ENCODE measurements at regions not wholly inside any gene's neighbourhood (a gene's known extent, or its start where the extent isn't known, plus 50 kb on each side); places are given as distances from the start of the nearest gene placed in this dataset.
"Not testable (repeated sequence)": the region's sequence is repeated elsewhere in the genome, so short reads cannot be mapped to it uniquely, and the experiment has no call there.

DNA sequence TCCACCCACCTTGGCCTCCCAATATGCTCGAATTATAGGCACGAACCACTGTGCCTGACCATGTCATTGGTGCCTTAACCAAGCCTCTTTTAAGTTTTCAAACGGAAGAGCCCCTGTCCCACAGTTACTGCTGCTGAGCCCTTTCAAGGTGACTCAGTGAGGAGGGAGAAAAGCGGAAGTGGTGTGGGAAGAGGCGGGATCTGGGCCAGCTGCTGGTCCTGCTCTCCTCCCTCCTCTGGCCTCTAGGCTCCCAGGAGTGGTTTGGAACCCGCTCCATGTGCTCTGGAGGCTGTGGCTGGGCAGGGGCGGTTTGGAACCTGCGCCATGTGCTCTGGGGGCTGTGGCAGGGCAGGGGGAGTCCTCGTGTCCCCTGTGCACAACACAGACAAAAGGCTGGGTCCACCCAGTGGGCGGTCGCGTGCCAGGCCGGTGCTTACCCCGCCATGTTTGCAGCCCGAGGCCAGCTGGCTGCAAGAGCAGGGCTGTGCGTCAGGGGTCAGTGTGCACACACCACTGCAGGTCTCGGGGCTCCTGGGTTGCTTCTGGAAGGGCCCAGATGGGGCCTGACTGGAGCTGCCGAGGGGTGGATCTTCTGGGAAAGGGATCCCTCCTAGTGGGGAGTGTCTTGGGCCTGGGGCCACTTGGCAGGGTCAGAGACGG, 113.4 kb upstream of the ALDH3B2 start:
- H3K9me3 Mint-ChIP-seq (ENCODE audit: insufficient read depth); H2AFZ ChIP-seq (ENCODE audit: insufficient read depth, low read depth, low read length, poor library complexity, severe bottlenecking); H3K4me2 ChIP-seq (replicated peaks; ENCODE audit: low read depth, low read length, poor library complexity, severe bottlenecking); POLR2A ChIA-PET; H3K36me3 ChIP-seq (replicated peaks in 1 of 2; ENCODE audit: control extremely low read depth in 1 of 2, control insufficient read depth in 1 of 2, extremely low read depth in 1 of 2, insufficient read depth in 2 of 2, low read length in 1 of 2); H3K79me2 ChIP-seq (ENCODE audit: control insufficient read depth, insufficient read depth, low read length); H4K20me1 ChIP-seq (ENCODE audit: control insufficient read depth, insufficient read depth, low read length, poor library complexity, severe bottlenecking); ATAC-seq (ENCODE audit: low read depth); H3K27ac ChIP-seq (ENCODE audit: low read length in 2 of 2); H3K9ac ChIP-seq (ENCODE audit: low read length); intact Hi-C loops (cut with micrococcal nuclease); H3K27me3 ChIP-seq (replicated peaks in 1 of 4; ENCODE audit: control extremely low read depth in 1 of 4, control insufficient read depth in 3 of 4, insufficient read depth in 4 of 4, low read length in 3 of 4); H3K9me3 ChIP-seq (ENCODE audit: control extremely low read depth in 1 of 3, control insufficient read depth in 2 of 3, insufficient read depth in 1 of 3, low read length in 2 of 3); H3K4me1 Mint-ChIP-seq; H3K4me1 ChIP-seq (ENCODE audit: control insufficient read depth in 2 of 2, insufficient read depth in 2 of 2, low read length in 2 of 2); DNase-seq; H3K4me3 ChIP-seq (ENCODE audit: control extremely low read depth in 1 of 5, extremely low read depth in 1 of 5, insufficient read depth in 1 of 5, low read depth in 2 of 5, low read length in 4 of 5); CTCF ChIA-PET; H3K27ac Mint-ChIP-seq; H3K27me3 Mint-ChIP-seq; H3K4me3 Mint-ChIP-seq: not testable (repeated sequence)
- WGBS (ENCODE audit: insufficient coverage), result 97% methylated on average over 13 of the region's 19 CpGs

DNA sequence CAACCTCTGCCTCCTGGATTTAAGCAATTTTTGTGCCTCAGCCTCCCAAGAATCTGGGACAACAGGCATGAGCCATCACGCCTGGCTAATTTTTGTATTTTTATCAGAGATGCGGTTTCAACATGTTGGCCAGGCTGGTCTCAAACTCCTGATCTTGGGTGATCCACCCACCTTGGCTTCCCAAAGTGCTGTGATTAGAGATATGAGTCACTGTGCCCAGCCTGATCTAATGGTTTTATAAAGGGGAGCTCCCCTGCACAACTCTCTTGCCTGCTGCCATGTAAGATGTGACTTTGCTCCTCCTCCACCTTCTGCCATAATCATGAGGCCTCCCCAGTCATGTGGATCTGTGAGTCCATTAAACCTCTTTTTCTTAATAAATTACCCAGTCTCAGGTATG, 107.5 kb upstream of the ALDH3B2 start:
- H3K4me3 Mint-ChIP-seq; ATAC-seq (ENCODE audit: low read depth); H3K79me2 ChIP-seq (ENCODE audit: control insufficient read depth, insufficient read depth, low read length); H4K20me1 ChIP-seq (ENCODE audit: control insufficient read depth, insufficient read depth, low read length, poor library complexity, severe bottlenecking); H3K9ac ChIP-seq (ENCODE audit: low read length); H3K4me1 Mint-ChIP-seq; H3K27me3 ChIP-seq (replicated peaks in 1 of 4; ENCODE audit: control extremely low read depth in 1 of 4, control insufficient read depth in 3 of 4, insufficient read depth in 4 of 4, low read length in 3 of 4); intact Hi-C loops (cut with micrococcal nuclease); DNase-seq; H3K4me3 ChIP-seq (ENCODE audit: control extremely low read depth in 1 of 5, extremely low read depth in 1 of 5, insufficient read depth in 1 of 5, low read depth in 2 of 5, low read length in 4 of 5); H3K27ac Mint-ChIP-seq; H2AFZ ChIP-seq (ENCODE audit: insufficient read depth, low read depth, low read length, poor library complexity, severe bottlenecking); H3K4me2 ChIP-seq (replicated peaks; ENCODE audit: low read depth, low read length, poor library complexity, severe bottlenecking); H3K4me1 ChIP-seq (ENCODE audit: control insufficient read depth in 2 of 2, insufficient read depth in 2 of 2, low read length in 2 of 2); POLR2A ChIA-PET; H3K27ac ChIP-seq (ENCODE audit: low read length in 2 of 2); CTCF ChIA-PET; H3K36me3 ChIP-seq (replicated peaks in 1 of 2; ENCODE audit: control extremely low read depth in 1 of 2, control insufficient read depth in 1 of 2, extremely low read depth in 1 of 2, insufficient read depth in 2 of 2, low read length in 1 of 2); H3K9me3 ChIP-seq (ENCODE audit: control extremely low read depth in 1 of 3, control insufficient read depth in 2 of 3, insufficient read depth in 1 of 3, low read length in 2 of 3); H3K9me3 Mint-ChIP-seq (ENCODE audit: insufficient read depth): not testable (repeated sequence)
- WGBS (ENCODE audit: insufficient coverage), result 86% methylated on average over 1 of the region's 2 CpGs
- H3K27me3 Mint-ChIP-seq, result peaks cover 25% of the 10 kb centered on the region

DNA sequence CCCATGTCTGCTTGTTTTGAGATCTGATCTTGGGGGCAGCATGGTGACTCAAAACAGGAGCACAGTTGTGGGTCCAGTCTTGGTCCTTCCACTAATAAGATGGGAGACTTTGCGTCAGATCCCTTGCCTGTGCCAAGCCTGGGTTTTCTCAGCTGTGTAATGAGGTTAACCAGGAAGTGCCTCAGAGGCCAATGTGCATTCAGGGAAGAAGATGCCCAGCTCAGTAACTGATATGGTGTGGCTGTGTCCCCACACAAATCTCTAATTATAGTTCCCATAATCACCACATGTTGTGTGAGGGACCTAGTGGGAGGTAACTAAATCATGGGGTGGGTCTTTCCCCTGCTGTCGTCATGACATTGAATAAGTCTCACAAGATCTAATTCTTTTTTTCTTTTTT, 107.1 kb upstream of the ALDH3B2 start:
- H3K27ac ChIP-seq (ENCODE audit: low read length in 2 of 2); H3K4me3 ChIP-seq (ENCODE audit: control extremely low read depth in 1 of 5, extremely low read depth in 1 of 5, insufficient read depth in 1 of 5, low read depth in 2 of 5, low read length in 4 of 5); POLR2A ChIA-PET; H3K79me2 ChIP-seq (ENCODE audit: control insufficient read depth, insufficient read depth, low read length); H3K36me3 ChIP-seq (replicated peaks in 1 of 2; ENCODE audit: control extremely low read depth in 1 of 2, control insufficient read depth in 1 of 2, extremely low read depth in 1 of 2, insufficient read depth in 2 of 2, low read length in 1 of 2); H3K4me1 ChIP-seq (ENCODE audit: control insufficient read depth in 2 of 2, insufficient read depth in 2 of 2, low read length in 2 of 2); H4K20me1 ChIP-seq (ENCODE audit: control insufficient read depth, insufficient read depth, low read length, poor library complexity, severe bottlenecking); intact Hi-C loops (cut with micrococcal nuclease); H3K9me3 Mint-ChIP-seq (ENCODE audit: insufficient read depth); ATAC-seq (ENCODE audit: low read depth); H3K27me3 ChIP-seq (replicated peaks in 1 of 4; ENCODE audit: control extremely low read depth in 1 of 4, control insufficient read depth in 3 of 4, insufficient read depth in 4 of 4, low read length in 3 of 4); H3K4me3 Mint-ChIP-seq; H3K9ac ChIP-seq (ENCODE audit: low read length); H3K4me1 Mint-ChIP-seq; H3K27ac Mint-ChIP-seq; H2AFZ ChIP-seq (ENCODE audit: insufficient read depth, low read depth, low read length, poor library complexity, severe bottlenecking); CTCF ChIA-PET; H3K4me2 ChIP-seq (replicated peaks; ENCODE audit: low read depth, low read length, poor library complexity, severe bottlenecking); DNase-seq; H3K9me3 ChIP-seq (ENCODE audit: control extremely low read depth in 1 of 3, control insufficient read depth in 2 of 3, insufficient read depth in 1 of 3, low read length in 2 of 3): not testable (repeated sequence)
- 100% methylated on average over 1 of the region's 2 CpGs for WGBS (ENCODE audit: insufficient coverage)
- H3K27me3 Mint-ChIP-seq, result peaks cover 28% of the 10 kb centered on the region
